ENCODE measurements at regions not wholly inside any gene's neighbourhood (a gene's known extent, or its start where the extent isn't known, plus 50 kb on each side); places are given as distances from the start of the nearest gene placed in this dataset.

GRCh38 chr10:78191301-78191700, 157.6 kb downstream of the RPS24 start:
- TF ChIP-seq CTCF (IDR thresholded peaks at IDR 0.05) (no peak), POLR2A (IDR thresholded peaks at IDR 0.05) (no peak)

Data from testis (tissue), 2 donors.